ENCODE measurements at regions not wholly inside any gene's neighbourhood (a gene's known extent, or its start where the extent isn't known, plus 50 kb on each side); places are given as distances from the start of the nearest gene placed in this dataset.

DNA sequence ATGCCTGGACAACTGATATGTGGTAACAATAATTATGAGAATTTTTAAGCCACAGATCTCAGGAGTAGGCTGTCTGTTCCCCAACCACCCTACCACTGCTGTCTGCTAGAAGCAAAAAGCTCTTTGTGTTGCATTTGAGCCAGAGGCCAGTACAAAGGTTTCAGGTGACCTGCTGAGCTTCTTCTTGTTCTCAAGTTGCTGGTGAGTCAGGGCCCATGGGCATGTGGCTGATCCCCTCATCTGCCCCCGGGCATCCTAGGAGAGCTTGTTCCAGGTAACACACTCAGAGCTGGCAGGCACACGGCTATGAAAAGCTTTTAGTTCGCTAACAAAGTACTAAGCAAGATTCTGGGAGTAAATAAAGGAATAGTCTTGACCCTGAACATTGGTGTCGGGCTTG, 285.3 kb downstream of the CDC5L start:
- TF ChIP-seq CREB1 (IDR thresholded peaks at IDR 0.05; ENCODE audit: low read depth), result no peak
- TF ChIP-seq, protein P1, sequence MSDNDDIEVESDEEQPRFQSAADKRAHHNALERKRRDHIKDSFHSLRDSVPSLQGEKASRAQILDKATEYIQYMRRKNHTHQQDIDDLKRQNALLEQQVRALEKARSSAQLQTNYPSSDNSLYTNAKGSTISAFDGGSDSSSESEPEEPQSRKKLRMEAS (IDR thresholded peaks at IDR 0.05), result no peak
- TF ChIP-seq, protein P2, sequence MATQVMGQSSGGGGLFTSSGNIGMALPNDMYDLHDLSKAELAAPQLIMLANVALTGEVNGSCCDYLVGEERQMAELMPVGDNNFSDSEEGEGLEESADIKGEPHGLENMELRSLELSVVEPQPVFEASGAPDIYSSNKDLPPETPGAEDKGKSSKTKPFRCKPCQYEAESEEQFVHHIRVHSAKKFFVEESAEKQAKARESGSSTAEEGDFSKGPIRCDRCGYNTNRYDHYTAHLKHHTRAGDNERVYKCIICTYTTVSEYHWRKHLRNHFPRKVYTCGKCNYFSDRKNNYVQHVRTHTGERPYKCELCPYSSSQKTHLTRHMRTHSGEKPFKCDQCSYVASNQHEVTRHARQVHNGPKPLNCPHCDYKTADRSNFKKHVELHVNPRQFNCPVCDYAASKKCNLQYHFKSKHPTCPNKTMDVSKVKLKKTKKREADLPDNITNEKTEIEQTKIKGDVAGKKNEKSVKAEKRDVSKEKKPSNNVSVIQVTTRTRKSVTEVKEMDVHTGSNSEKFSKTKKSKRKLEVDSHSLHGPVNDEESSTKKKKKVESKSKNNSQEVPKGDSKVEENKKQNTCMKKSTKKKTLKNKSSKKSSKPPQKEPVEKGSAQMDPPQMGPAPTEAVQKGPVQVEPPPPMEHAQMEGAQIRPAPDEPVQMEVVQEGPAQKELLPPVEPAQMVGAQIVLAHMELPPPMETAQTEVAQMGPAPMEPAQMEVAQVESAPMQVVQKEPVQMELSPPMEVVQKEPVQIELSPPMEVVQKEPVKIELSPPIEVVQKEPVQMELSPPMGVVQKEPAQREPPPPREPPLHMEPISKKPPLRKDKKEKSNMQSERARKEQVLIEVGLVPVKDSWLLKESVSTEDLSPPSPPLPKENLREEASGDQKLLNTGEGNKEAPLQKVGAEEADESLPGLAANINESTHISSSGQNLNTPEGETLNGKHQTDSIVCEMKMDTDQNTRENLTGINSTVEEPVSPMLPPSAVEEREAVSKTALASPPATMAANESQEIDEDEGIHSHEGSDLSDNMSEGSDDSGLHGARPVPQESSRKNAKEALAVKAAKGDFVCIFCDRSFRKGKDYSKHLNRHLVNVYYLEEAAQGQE (IDR thresholded peaks at IDR 0.05; ENCODE audit: low read depth), result no peak
- no peak for TF ChIP-seq TAF1 (IDR thresholded peaks at IDR 0.05; ENCODE audit: low read depth)
- no peak for TF ChIP-seq YY1 (IDR thresholded peaks at IDR 0.05; ENCODE audit: low read depth)
- no peak for TF ChIP-seq ZBTB7A (IDR thresholded peaks at IDR 0.05; ENCODE audit: low read depth)
- TF ChIP-seq EGR1 (IDR thresholded peaks at IDR 0.05), result no peak
- TF ChIP-seq EP300 (IDR thresholded peaks at IDR 0.05; ENCODE audit: borderline replicate concordance), result no peak
- no peak for TF ChIP-seq RAD21 (IDR thresholded peaks at IDR 0.05; ENCODE audit: low read depth)
